AG04450 (cell line): ENCODE measurements at regions not wholly inside any gene's neighbourhood (a gene's known extent, or its start where the extent isn't known, plus 50 kb on each side); places are given as distances from the start of the nearest gene placed in this dataset.

Source experiments
- CTCF ChIA-PET: fragments of 300-600, 350-600 bp; formaldehyde crosslinking; extraction: SDS; loops from one replicate; lab custom pipeline; 2022; ENCODE audit warnings: antibody characterized with exemption, inconsistent platforms; lab: Charles Lee
- POLR2A ChIA-PET: fragments of 350-600 bp; formaldehyde crosslinking; extraction: SDS; loops from one replicate; lab custom pipeline; 2021; ENCODE audit warnings: antibody characterized with exemption, inconsistent platforms; lab: Yijun Ruan, JAX
- DNase-seq: peaks from one replicate; pipeline ENCODE4 v3.0.0-alpha.2; 2011; ENCODE audit warnings: low read depth, low spot score
- H3K27ac ChIP-seq: one replicate; pipeline ENCODE4 v1.5.1; 2012; ENCODE audit warnings: low read depth, low read length, control low read depth
- H3K27me3 ChIP-seq: one replicate; pipeline ENCODE4 v1.6.0; 2012; ENCODE audit warnings: low read length; ENCODE audit not compliant: control insufficient read depth, insufficient read depth
- H3K4me3 ChIP-seq: 2 replicates; pipeline ENCODE4 v1.5.1; 2011; ENCODE audit warnings: mild to moderate bottlenecking, low read depth, low read length, control low read depth
- H3K9me3 ChIP-seq: 2 replicates; pipeline ENCODE4 v1.5.1; 2012; ENCODE audit warnings: low read length; ENCODE audit not compliant: control insufficient read depth, insufficient read depth
- TF ChIP-seq, protein P1 (sequence below): IDR thresholded peaks from 2 replicates; pipeline ENCODE4 v1.5.1; 2011; ENCODE audit warnings: low read depth, low read length, control low read depth, inconsistent platforms

DNA sequence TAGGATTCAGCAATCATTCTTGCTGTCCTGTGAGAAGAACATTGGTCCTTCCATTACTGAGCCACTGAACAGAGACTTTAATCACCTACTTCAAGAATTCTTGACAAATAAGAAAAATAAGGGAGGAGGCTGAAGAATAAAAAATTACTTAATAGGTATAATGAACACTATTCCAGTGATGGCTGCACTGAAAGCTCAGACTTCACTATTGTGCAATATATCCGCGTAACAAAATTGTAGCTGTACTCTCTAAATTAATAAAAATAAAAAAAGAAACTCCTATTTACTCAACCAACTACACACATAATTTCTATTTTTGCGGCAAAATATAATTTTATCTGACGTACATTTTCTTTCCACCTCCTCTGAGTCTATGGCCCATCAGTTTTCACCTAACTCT lies 2441.0 kb downstream of the PCDH7 start:
- TF ChIP-seq, protein P1, sequence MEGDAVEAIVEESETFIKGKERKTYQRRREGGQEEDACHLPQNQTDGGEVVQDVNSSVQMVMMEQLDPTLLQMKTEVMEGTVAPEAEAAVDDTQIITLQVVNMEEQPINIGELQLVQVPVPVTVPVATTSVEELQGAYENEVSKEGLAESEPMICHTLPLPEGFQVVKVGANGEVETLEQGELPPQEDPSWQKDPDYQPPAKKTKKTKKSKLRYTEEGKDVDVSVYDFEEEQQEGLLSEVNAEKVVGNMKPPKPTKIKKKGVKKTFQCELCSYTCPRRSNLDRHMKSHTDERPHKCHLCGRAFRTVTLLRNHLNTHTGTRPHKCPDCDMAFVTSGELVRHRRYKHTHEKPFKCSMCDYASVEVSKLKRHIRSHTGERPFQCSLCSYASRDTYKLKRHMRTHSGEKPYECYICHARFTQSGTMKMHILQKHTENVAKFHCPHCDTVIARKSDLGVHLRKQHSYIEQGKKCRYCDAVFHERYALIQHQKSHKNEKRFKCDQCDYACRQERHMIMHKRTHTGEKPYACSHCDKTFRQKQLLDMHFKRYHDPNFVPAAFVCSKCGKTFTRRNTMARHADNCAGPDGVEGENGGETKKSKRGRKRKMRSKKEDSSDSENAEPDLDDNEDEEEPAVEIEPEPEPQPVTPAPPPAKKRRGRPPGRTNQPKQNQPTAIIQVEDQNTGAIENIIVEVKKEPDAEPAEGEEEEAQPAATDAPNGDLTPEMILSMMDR: no peak
- DNase-seq: no peak
- CTCF ChIA-PET: no interaction called here
- H3K9me3 ChIP-seq: no peaks in the 10 kb centered on the region
- no peak overlapping the region for H3K4me3 ChIP-seq
- H3K27me3 ChIP-seq: no peaks in the 10 kb centered on the region
- H3K27ac ChIP-seq: no peak overlapping the region
- POLR2A ChIA-PET: no interaction called here

DNA sequence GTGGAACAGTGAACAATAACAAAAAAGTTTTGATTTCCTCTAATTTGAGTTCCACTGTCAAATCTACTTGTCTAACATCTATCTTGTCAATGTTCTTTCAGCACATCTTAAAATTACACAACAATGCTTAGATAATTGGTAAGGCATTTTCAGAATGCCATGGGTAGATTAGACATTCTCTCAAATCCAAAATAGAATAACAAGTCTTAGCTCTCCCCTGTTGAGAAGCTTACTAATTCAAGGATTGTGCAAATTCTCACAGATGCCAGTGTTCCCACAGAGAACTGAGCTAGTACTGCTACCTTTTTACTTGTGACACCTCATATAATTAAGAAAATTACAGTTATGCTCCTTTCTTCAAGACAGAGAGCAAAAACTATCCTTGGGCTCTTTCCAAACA lies 2442.0 kb downstream of the PCDH7 start:
- CTCF ChIA-PET: no interaction called here
- POLR2A ChIA-PET: no interaction called here
- no peaks in the 10 kb centered on the region for H3K27me3 ChIP-seq
- no peak for DNase-seq
- H3K9me3 ChIP-seq: no peaks in the 10 kb centered on the region
- H3K4me3 ChIP-seq: no peak overlapping the region
- TF ChIP-seq, protein P1: no peak
- no peak overlapping the region for H3K27ac ChIP-seq

DNA sequence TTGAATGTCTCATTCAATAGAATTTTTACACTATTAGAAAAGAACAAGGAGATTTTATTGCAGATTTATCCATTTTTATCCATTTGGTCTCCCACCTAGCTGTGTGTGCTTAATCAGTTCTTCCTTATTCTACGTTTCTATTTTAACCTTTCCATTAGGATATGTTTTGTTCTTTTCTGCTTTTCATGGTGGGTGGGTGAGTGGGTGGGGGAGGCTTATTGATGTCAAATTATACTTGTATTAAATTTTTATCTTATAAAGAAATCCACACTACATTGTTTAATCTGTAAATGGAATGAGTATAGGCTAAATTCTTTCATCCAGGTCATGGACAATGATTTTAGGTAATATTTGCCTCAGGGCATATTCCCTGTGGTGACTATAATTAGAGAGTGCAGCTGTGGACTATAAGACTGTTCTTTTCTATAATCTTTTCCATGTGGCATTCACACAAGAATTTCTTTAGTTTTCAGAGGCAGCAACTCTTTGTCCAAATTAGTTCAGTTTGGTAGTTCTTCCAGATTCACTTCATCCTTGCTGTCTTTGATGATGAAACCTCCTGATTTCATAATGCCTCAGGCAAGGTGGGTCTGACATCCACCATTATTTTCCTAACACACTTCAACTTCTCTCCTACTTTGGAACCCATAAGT lies 2451.8 kb downstream of the PCDH7 start:
- Histone ChIP-seq H3K9me3 (no peaks in the 10 kb centered on the region), H3K27me3 (no peaks in the 10 kb centered on the region), H3K4me3 (no peak overlapping the region), H3K27ac (no peak overlapping the region)
- CTCF ChIA-PET: no interaction called here
- POLR2A ChIA-PET: no interaction called here
- TF ChIP-seq, protein P1: no peak
- no peak for DNase-seq

DNA sequence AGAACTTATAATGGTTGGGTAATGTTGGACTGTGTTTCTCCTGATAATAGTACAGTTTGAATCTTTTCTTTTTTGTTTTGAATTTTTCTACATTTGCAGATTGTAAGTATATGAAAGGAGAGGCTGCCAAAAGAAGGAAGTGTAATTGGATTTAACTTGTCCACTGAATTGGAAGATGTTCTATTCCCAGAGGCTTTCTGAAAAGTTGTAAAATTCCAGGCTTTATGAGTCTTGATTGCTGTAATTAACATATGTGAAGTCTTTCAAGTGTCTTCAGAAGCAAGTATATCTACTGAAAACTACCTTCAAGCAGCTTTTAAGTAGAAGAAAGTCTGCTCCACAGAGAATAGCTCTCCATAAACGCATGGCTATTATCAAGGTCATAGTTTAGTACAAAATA lies 2456.4 kb downstream of the PCDH7 start:
- H3K27me3 ChIP-seq: no peaks in the 10 kb centered on the region
- TF ChIP-seq, protein P1: no peak
- POLR2A ChIA-PET: no interaction called here
- no peaks in the 10 kb centered on the region for H3K9me3 ChIP-seq
- no peak overlapping the region for H3K4me3 ChIP-seq
- CTCF ChIA-PET: no interaction called here
- H3K27ac ChIP-seq: no peak overlapping the region
- DNase-seq: no peak

DNA sequence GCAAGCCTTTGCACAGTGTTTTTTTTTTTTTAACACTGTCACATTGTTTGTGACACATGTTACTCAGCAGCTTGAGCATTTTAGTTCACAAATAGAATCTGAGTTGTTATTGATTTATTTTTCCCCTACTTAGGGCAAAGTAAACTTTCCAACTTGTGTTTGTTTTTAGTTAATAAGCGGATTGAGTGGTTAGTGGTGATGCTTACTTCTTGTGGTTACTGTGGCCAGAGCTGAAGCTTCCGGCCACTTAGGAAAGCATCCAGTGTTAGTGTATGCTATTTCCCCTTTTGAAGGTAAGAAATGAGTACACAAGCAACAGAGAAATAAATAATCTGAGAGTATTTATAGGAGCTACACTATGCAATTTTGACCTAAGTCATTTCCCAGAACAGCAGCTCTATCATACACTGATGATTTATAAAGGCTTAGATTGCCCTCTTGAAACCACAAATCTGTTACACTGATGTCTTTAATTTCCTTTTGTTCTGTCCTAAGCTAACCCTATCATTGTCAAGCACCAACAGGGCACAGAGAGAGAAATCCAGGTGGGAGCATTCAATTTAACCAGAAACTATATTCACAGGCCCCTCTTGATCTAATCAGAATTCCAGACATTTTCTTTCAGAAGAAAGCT lies 2464.6 kb downstream of the PCDH7 start:
- no peak overlapping the region for H3K27ac ChIP-seq
- H3K4me3 ChIP-seq: no peak overlapping the region
- H3K27me3 ChIP-seq: no peaks in the 10 kb centered on the region
- POLR2A ChIA-PET: no interaction called here
- CTCF ChIA-PET: no interaction called here
- H3K9me3 ChIP-seq: no peaks in the 10 kb centered on the region; the same call in 1 of the 2 replicates
- TF ChIP-seq, protein P1: no peak
- DNase-seq: no peak
